ENCODE measurements at regions not wholly inside any gene's neighbourhood (a gene's known extent, or its start where the extent isn't known, plus 50 kb on each side); places are given as distances from the start of the nearest gene placed in this dataset.

DNA sequence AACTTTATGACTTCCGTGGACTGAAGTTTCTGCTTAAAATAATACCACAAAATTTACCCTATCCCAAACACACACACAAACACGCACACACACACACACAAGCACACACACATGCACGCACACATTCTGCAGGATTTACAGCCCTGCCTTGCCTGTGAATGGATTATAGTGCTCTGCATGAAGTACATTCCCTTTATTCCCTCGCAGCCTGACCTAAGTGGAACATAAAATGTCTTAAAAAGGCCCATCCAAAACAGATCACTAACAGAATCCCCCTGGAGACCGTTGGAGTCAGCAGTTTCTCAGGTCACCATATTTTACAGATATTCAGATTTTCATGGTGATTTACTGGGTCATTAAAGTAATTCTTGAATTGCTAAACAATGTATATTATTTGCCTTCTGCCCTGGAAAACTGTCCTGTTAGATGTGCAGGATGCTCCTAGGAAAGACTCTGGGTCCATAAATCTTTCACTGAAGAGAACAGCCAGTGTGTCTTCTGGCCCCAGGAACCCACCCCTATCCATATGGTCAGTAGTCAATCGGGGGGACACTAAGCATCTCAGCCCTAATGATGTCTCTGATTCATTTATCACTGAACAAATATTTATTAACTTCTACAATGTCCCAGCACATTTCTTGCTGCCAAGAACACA is 587.7 kb upstream of the BOD1L1 start:
- TF ChIP-seq, protein P1, sequence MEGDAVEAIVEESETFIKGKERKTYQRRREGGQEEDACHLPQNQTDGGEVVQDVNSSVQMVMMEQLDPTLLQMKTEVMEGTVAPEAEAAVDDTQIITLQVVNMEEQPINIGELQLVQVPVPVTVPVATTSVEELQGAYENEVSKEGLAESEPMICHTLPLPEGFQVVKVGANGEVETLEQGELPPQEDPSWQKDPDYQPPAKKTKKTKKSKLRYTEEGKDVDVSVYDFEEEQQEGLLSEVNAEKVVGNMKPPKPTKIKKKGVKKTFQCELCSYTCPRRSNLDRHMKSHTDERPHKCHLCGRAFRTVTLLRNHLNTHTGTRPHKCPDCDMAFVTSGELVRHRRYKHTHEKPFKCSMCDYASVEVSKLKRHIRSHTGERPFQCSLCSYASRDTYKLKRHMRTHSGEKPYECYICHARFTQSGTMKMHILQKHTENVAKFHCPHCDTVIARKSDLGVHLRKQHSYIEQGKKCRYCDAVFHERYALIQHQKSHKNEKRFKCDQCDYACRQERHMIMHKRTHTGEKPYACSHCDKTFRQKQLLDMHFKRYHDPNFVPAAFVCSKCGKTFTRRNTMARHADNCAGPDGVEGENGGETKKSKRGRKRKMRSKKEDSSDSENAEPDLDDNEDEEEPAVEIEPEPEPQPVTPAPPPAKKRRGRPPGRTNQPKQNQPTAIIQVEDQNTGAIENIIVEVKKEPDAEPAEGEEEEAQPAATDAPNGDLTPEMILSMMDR (IDR thresholded peaks at IDR 0.05): no peak
- no peak for TF ChIP-seq POLR2A (IDR thresholded peaks at IDR 0.05)

Measured in adrenal gland (tissue), 5 donors.